HepG2 (cell line): ENCODE measurements at regions not wholly inside any gene's neighbourhood (a gene's known extent, or its start where the extent isn't known, plus 50 kb on each side); places are given as distances from the start of the nearest gene placed in this dataset.

Source experiments
- ATAC-seq: fragments of 200-7000 bp; cut with Tn5 transposase; 3 replicates; pipeline ENCODE4 v1.9.1; 2020; ENCODE audit warnings: mild to moderate bottlenecking, moderate library complexity
- BruUV-seq: library from RNA; stranded (reverse); fragments of 400-500 nt; replicated peaks from 2 replicates; lab custom pipeline; 2021; lab: Mats Ljungman, UMichigan
- CTCF ChIA-PET: fragments of 300-600 bp; formaldehyde crosslinking; extraction: SDS; loops from one replicate; lab custom pipeline; 2021; ENCODE audit warnings: low total read pairs, inconsistent platforms, low intra/inter-chr PET ratio; lab: Yijun Ruan, JAX
- POLR2A ChIA-PET: fragments of 350-600 bp; sonication (Branson Sonifier 250); formaldehyde crosslinking; loops from one replicate; lab custom pipeline; 2020; ENCODE audit warnings: antibody characterized with exemption, inconsistent platforms; lab: Yijun Ruan, JAX
- DNase-seq: peaks from one replicate; pipeline ENCODE4 v3.0.0-alpha.2; 2015; ENCODE audit warnings: low spot score
- FAIRE-seq: peaks from 3 replicates; lab custom pipeline; 2011; peaks lifted over from hg19 to GRCh38; lab: Jason Lieb, UNC
- H2AFZ ChIP-seq: one replicate; pipeline ENCODE4 v1.6.1; 2011; ENCODE audit warnings: low read length, inconsistent platforms
- H3K27ac ChIP-seq: fragments of 300-600 bp; 3 replicates; pipeline ENCODE4 v1.8.0; 2011; ENCODE audit warnings: mixed run types, mild to moderate bottlenecking, mixed read lengths, low read length, inconsistent platforms; ENCODE audit not compliant: insufficient read depth; ENCODE audit errors: extremely low read length
- H3K27me3 ChIP-seq, 2 experiments: fragments of 200-600 bp in 1 of 2; 2 replicates in 1 of 2; 3 replicates in 1 of 2; pipeline versions ENCODE4 v1.6.0 to v1.8.0; 2011; ENCODE audit warnings: low read length in 2 of 2, mild to moderate bottlenecking in 2 of 2, moderate library complexity in 2 of 2, inconsistent platforms in 1 of 2; ENCODE audit not compliant: insufficient read depth in 2 of 2, control insufficient read depth in 1 of 2
- H3K36me3 ChIP-seq, 2 experiments: fragments of 200-600 bp in 1 of 2; replicated peaks in 1 of 2; 2 replicates in 1 of 2; 3 replicates in 1 of 2; pipeline versions ENCODE4 v1.5.1 to v1.8.0; 2011; ENCODE audit warnings: low read length in 2 of 2, inconsistent platforms in 1 of 2; ENCODE audit not compliant: insufficient read depth in 2 of 2, control insufficient read depth in 1 of 2
- H3K4me1 ChIP-seq: 2 replicates; pipeline ENCODE4 v1.5.1; 2012; ENCODE audit warnings: low read length, inconsistent platforms; ENCODE audit not compliant: insufficient read depth
- H3K4me2 ChIP-seq: 2 replicates; pipeline ENCODE4 v1.6.0; 2011; ENCODE audit warnings: low read depth, low read length, inconsistent platforms
- H3K4me3 ChIP-seq, 3 experiments: fragments of 200-600 bp in 1 of 3; sonication (generic), shearing (Covaris generic) in 1 of 3; replicated peaks in 1 of 3; 2 replicates each; pipeline ENCODE4 v1.5.1; 2011 to 2016; ENCODE audit warnings: low read length in 3 of 3, inconsistent platforms in 2 of 3, low read depth in 2 of 3, mild to moderate bottlenecking in 2 of 3, control low read depth in 1 of 3, mixed read lengths in 1 of 3; ENCODE audit not compliant: insufficient read depth in 1 of 3
- H3K79me2 ChIP-seq: one replicate; pipeline ENCODE4 v1.6.1; 2011; ENCODE audit warnings: low read length, inconsistent platforms; ENCODE audit not compliant: insufficient read depth
- H3K9ac ChIP-seq: 2 replicates; pipeline ENCODE4 v1.6.0; 2011; ENCODE audit warnings: mild to moderate bottlenecking, low read depth, low read length, inconsistent platforms; ENCODE audit not compliant: insufficient read depth
- H3K9me3 ChIP-seq: 2 replicates; pipeline ENCODE4 v1.5.1; 2012; ENCODE audit warnings: mild to moderate bottlenecking, low read length
- H4K20me1 ChIP-seq: 2 replicates; pipeline ENCODE4 v1.6.0; 2011; ENCODE audit warnings: inconsistent platforms, mild to moderate bottlenecking, low read length, moderate library complexity; ENCODE audit not compliant: insufficient read depth
- FOXO1 ChIP-seq: sonication (generic); formaldehyde crosslinking; IDR thresholded peaks from 2 replicates; pipeline ENCODE4 v1.4.0; 2020; ENCODE audit warnings: missing genetic modification reagents
- NCOA5 ChIP-seq: sonication (generic); formaldehyde crosslinking; IDR thresholded peaks from 2 replicates; pipeline ENCODE4 v1.4.0; 2020; ENCODE audit warnings: missing genetic modification reagents
- NR2F6 ChIP-seq, 2 experiments: IDR thresholded peaks; 2 replicates each; pipeline ENCODE4 v1.6.1; 2016; ENCODE audit warnings: antibody characterized with exemption in 1 of 2, mild to moderate bottlenecking in 1 of 2
- SCMH1 ChIP-seq: sonication (generic); formaldehyde crosslinking; IDR thresholded peaks from 2 replicates; pipeline ENCODE4 v1.9.0; 2021; ENCODE audit warnings: missing genetic modification reagents, mild to moderate bottlenecking, borderline replicate concordance
- ZFP36L1 ChIP-seq: sonication (generic); formaldehyde crosslinking; IDR thresholded peaks from 2 replicates; pipeline ENCODE4 v1.8.0; 2022; ENCODE audit warnings: mild to moderate bottlenecking, missing genetic modification reagents, moderate library complexity
- ZNF354B ChIP-seq: sonication (generic); formaldehyde crosslinking; IDR thresholded peaks from 2 replicates; pipeline ENCODE4 v1.8.0; 2022; ENCODE audit warnings: mild to moderate bottlenecking, missing genetic modification reagents
- ZNF569 ChIP-seq: sonication (generic); formaldehyde crosslinking; IDR thresholded peaks from 2 replicates; pipeline ENCODE4 v1.5.0; 2020; ENCODE audit warnings: mild to moderate bottlenecking, missing genetic modification reagents, moderate library complexity, borderline replicate concordance
- ZNF605 ChIP-seq: sonication (generic); formaldehyde crosslinking; IDR thresholded peaks from 2 replicates; pipeline ENCODE4 v1.8.0; 2022; ENCODE audit warnings: mild to moderate bottlenecking, missing genetic modification reagents
- WGBS: methylation state at CpG from one replicate; pipeline ENCODE4 v1.1.6; 2017; ENCODE audit warnings: low lambda C conversion rate; 5-methylcytosine and 5-hydroxymethylcytosine counted together
- in situ Hi-C: cut with HindIII; loops from 2 replicates; pipeline ENCODE4 v1.10.0; 2017; ENCODE audit warnings: low pct_unique_long_range_greater_than_20kb; ENCODE audit not compliant: extremely low pct_ligation_motif_present
- intact Hi-C: fragments of 100-400 bp; cut with micrococcal nuclease; formaldehyde crosslinking; loops from one replicate; pipeline ENCODE4 v1.10.0; 2022; ENCODE audit not compliant: unreplicated experiment
- TF ChIP-seq, protein P1 (sequence below): sonication (generic); formaldehyde crosslinking; IDR thresholded peaks from 2 replicates; pipeline ENCODE4 v1.5.0; 2020; ENCODE audit warnings: mild to moderate bottlenecking, missing genetic modification reagents
- TF ChIP-seq, protein P2 (sequence below): sonication (generic); formaldehyde crosslinking; IDR thresholded peaks from 2 replicates; pipeline ENCODE4 v1.5.0; 2020; ENCODE audit warnings: missing genetic modification reagents
- TF ChIP-seq, protein P3 (sequence below): IDR thresholded peaks from 2 replicates; pipeline ENCODE4 v1.6.1; 2016; ENCODE audit warnings: missing biosample characterization, missing genetic modification reagents, low read depth

DNA sequence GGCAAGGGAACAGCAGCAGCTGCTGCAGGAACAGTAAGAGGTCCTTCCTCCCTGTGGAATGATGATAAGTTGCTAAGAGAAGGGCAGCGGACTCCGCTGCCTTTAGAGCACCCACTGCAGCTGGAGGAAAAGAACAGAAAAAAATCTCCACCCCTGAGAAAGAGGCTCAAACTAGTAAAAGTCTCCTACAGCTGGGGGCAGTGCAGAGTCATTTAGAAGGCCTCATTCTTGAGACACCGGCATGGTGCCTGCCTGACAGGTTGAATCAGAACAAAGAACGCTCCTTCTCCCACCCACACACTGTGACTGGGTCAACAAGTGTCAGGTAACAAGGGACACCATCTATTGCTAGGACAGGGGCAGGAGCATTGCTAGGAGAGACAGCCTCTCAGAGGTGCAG is 188.4 kb downstream of the ABHD5 start:
- no peak overlapping the region for H3K4me2 ChIP-seq

DNA sequence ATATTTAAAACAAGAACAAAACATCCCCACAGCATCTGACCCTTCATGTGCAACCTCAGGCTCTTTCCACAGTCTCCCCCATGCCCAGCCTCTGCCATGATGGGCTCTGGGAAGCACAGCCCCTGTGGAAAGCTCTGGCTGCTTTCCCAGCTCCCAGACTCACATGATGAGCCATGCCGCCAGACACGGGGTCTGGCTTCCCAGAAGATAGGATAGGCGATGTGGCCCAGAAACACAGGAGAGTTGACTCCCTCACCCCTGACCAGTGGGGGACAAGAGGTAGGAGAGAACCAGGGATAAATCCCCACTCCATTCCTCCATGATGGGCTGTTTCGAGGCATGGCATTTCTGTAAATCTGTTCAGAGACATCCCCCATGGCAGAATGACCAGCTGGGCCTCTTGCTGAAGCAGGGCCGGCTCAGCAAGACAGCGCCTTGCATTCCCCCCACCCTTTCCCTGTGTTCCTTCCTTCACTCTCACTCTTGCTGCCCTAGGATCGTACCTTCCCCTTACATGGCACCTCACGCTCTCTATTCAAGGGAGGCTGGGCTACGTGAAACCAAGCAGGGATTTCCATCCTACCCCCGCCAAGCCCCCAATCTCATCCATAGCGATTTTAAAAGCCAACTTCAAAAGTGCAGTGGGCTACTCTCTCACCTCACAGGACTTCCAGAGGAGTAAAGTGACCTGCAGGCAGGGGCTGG is 192.4 kb downstream of the ABHD5 start:
- ATAC-seq (no peak), DNase-seq (no peak), FAIRE-seq (no peak)
- 55% methylated on average over 10 of the region's 11 CpGs for WGBS
- no peaks in the 10 kb centered on the region for H3K4me1 ChIP-seq
- H3K9ac ChIP-seq = no peak overlapping the region
- H2AFZ ChIP-seq = no peak overlapping the region
- H3K4me2 ChIP-seq = no peak overlapping the region
- H3K79me2 ChIP-seq = no peaks in the 10 kb centered on the region
- intact Hi-C loops (no loop called here), in situ Hi-C loops (no loop called here)
- H3K4me3 ChIP-seq = no peak overlapping the region
- ChIA-PET CTCF (no interaction called here), POLR2A (no interaction called here)
- peaks cover 0 to 4% of the 10 kb centered on the region in 2 experiments; a peak in 1 of 5 replicates for H3K27me3 ChIP-seq
- no peak overlapping the region for H3K27ac ChIP-seq
- H4K20me1 ChIP-seq = peaks cover 4% of the 10 kb centered on the region; the same call in 1 of the 2 replicates
- no peaks in the 10 kb centered on the region for H3K36me3 ChIP-seq
- H3K9me3 ChIP-seq = no peaks in the 10 kb centered on the region
- BruUV-seq = no TSS peak
- TF ChIP-seq ZFP36L1 (CRISPR knock-in tag) (no peak), SCMH1 (CRISPR knock-in tag) (no peak), FOXO1 (CRISPR knock-in tag) (no peak), ZNF354B (no peak)
- TF ChIP-seq, protein P1, sequence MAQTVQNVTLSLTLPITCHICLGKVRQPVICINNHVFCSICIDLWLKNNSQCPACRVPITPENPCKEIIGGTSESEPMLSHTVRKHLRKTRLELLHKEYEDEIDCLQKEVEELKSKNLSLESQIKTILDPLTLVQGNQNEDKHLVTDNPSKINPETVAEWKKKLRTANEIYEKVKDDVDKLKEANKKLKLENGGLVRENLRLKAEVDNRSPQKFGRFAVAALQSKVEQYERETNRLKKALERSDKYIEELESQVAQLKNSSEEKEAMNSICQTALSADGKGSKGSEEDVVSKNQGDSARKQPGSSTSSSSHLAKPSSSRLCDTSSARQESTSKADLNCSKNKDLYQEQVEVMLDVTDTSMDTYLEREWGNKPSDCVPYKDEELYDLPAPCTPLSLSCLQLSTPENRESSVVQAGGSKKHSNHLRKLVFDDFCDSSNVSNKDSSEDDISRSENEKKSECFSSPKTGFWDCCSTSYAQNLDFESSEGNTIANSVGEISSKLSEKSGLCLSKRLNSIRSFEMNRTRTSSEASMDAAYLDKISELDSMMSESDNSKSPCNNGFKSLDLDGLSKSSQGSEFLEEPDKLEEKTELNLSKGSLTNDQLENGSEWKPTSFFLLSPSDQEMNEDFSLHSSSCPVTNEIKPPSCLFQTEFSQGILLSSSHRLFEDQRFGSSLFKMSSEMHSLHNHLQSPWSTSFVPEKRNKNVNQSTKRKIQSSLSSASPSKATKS (CRISPR knock-in tag) = no peak
- TF ChIP-seq, protein P2, sequence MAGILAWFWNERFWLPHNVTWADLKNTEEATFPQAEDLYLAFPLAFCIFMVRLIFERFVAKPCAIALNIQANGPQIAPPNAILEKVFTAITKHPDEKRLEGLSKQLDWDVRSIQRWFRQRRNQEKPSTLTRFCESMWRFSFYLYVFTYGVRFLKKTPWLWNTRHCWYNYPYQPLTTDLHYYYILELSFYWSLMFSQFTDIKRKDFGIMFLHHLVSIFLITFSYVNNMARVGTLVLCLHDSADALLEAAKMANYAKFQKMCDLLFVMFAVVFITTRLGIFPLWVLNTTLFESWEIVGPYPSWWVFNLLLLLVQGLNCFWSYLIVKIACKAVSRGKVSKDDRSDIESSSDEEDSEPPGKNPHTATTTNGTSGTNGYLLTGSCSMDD (CRISPR knock-in tag) = no peak

More for the DNA sequence above, 188.4 kb downstream of the ABHD5 start:
- H3K4me1 ChIP-seq = no peaks in the 10 kb centered on the region
- no peak overlapping the region for H3K9ac ChIP-seq
- POLR2A ChIA-PET = no interaction called here
- H4K20me1 ChIP-seq = peaks cover 4% of the 10 kb centered on the region; the same call in 1 of the 2 replicates
- H3K4me3 ChIP-seq = no peak overlapping the region
- no peaks in the 10 kb centered on the region for H3K9me3 ChIP-seq
- intact Hi-C loops (no loop called here), in situ Hi-C loops (no loop called here)
- H3K36me3 ChIP-seq = no peaks in the 10 kb centered on the region
- H2AFZ ChIP-seq = no peak overlapping the region
- no TSS peak for BruUV-seq
- CTCF ChIA-PET = no interaction called here
- FAIRE-seq (no peak), DNase-seq (no peak), ATAC-seq (no peak)
- no peak overlapping the region for H3K27ac ChIP-seq
- 0 out of 5 replicates have a peak, but pooled peaks cover 0 to 4% of the 10 kb centered on the region in 2 experiments for H3K27me3 ChIP-seq
- 46% methylated on average over 4 of the region's 4 CpGs for WGBS
- TF ChIP-seq NR2F6 (IDR thresholded peaks at IDR 0.05) (no peak), NR2F6 (CRISPR knock-in tag; IDR thresholded peaks at IDR 0.05) (no peak), NCOA5 (CRISPR knock-in tag) (no peak), ZNF605 (CRISPR knock-in tag) (no peak), ZNF569 (CRISPR knock-in tag) (no peak)
- TF ChIP-seq, protein P3, sequence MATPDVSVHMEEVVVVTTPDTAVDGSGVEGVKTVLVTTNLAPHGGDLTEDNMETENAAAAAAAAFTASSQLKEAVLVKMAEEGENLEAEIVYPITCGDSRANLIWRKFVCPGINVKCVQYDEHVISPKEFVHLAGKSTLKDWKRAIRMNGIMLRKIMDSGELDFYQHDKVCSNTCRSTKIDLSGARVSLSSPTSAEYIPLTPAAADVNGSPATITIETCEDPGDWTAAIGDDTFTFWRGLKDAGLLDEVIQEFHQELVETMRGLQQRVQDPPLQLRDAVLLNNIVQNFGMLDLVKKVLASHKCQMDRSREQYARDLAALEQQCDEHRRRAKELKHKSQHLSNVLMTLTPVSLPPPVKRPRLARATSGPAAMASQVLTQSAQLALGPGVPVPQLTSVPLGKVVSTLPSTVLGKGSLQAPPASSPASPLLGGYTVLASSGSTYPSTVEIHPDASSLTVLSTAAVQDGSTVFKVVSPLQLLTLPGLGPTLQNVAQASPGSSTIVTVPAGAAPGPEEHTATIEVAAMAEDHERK (CRISPR knock-in tag) = no peak
- no peaks in the 10 kb centered on the region for H3K79me2 ChIP-seq
